NCI-H2029 treated with DMSO at 0.1 percent for 48 hours (cell line): ENCODE measurements at regions not wholly inside any gene's neighbourhood (a gene's known extent, or its start where the extent isn't known, plus 50 kb on each side); places are given as distances from the start of the nearest gene placed in this dataset.
"Not testable (repeated sequence)": the region's sequence is repeated elsewhere in the genome, so short reads cannot be mapped to it uniquely, and the experiment has no call there.

Experiments used
- DNase-seq: peaks from one replicate; lab custom pipeline; 2025; lab: John Stamatoyannopoulos, UW

GRCh38 chr13:88223958-88224357 lies 552.8 kb downstream of the SLITRK5 start:
- no peak for DNase-seq

- no peak for DNase-seq
These were observed 564.3 kb downstream of the SLITRK5 start for GRCh38 chr13:88235441-88235840.

- DNase-seq, result no peak
These were observed 575.1 kb downstream of the SLITRK5 start for GRCh38 chr13:88246239-88246638.

- no peak for DNase-seq
These were observed 577.2 kb downstream of the SLITRK5 start for GRCh38 chr13:88248393-88248792.

- no peak for DNase-seq
These were observed 586.5 kb downstream of the SLITRK5 start for GRCh38 chr13:88257706-88258105.

- no peak for DNase-seq
These were observed 592.6 kb downstream of the SLITRK5 start for GRCh38 chr13:88263808-88264207.

- no peak for DNase-seq
These were observed 610.7 kb downstream of the SLITRK5 start for GRCh38 chr13:88281841-88282240.

GRCh38 chr13:88285329-88285728 lies 614.2 kb downstream of the SLITRK5 start:
- DNase-seq, result no peak

GRCh38 chr13:88288326-88288725 lies 617.2 kb downstream of the SLITRK5 start:
- DNase-seq, result no peak

GRCh38 chr13:88291731-88292130 lies 620.6 kb downstream of the SLITRK5 start:
- DNase-seq, result not testable (repeated sequence)

- no peak for DNase-seq
These were observed 623.2 kb downstream of the SLITRK5 start for GRCh38 chr13:88294368-88294767.

- DNase-seq, result no peak
These were observed 632.0 kb downstream of the SLITRK5 start for GRCh38 chr13:88303157-88303556.

GRCh38 chr13:88303605-88304004 lies 632.4 kb downstream of the SLITRK5 start:
- DNase-seq, result no peak

GRCh38 chr13:88314496-88314895 lies 643.3 kb downstream of the SLITRK5 start:
- DNase-seq, result no peak

GRCh38 chr13:88329066-88329465 lies 657.9 kb downstream of the SLITRK5 start:
- no peak for DNase-seq

GRCh38 chr13:88339271-88339741 lies 668.1 kb downstream of the SLITRK5 start:
- no peak for DNase-seq

GRCh38 chr13:88345171-88345847 lies 674.1 kb downstream of the SLITRK5 start:
- DNase-seq, result no peak

- no peak for DNase-seq
These were observed 689.6 kb downstream of the SLITRK5 start for GRCh38 chr13:88360761-88361160.

GRCh38 chr13:88369866-88370265 lies 698.7 kb downstream of the SLITRK5 start:
- no peak for DNase-seq

- DNase-seq, result no peak
These were observed 705.7 kb downstream of the SLITRK5 start for GRCh38 chr13:88376760-88377388.

GRCh38 chr13:88377852-88378251 lies 706.7 kb downstream of the SLITRK5 start:
- no peak for DNase-seq

GRCh38 chr13:88384542-88384941 lies 713.4 kb downstream of the SLITRK5 start:
- DNase-seq, result no peak

GRCh38 chr13:88395804-88396203 lies 724.6 kb downstream of the SLITRK5 start:
- no peak for DNase-seq

GRCh38 chr13:88411696-88412095 lies 740.5 kb downstream of the SLITRK5 start:
- DNase-seq, result no peak
